HG02571 (cell line): ENCODE measurements at regions not wholly inside any gene's neighbourhood (a gene's known extent, or its start where the extent isn't known, plus 50 kb on each side); places are given as distances from the start of the nearest gene placed in this dataset.

Source experiments
- ATAC-seq: cut with Tn5 transposase; IDR thresholded peaks from one replicate; pipeline ENCODE4 v1.9.1; 2021; ENCODE audit warnings: mild to moderate bottlenecking, moderate library complexity; ENCODE audit not compliant: unreplicated experiment

- no peak for ATAC-seq
Observed at GRCh38 chr1:30340934-30341333, 382.5 kb downstream of the MATN1 start.

GRCh38 chr1:30339866-30340265 is 383.5 kb downstream of the MATN1 start:
- ATAC-seq = no peak

GRCh38 chr1:30338765-30339164 is 384.6 kb downstream of the MATN1 start:
- ATAC-seq = no peak

GRCh38 chr1:30337324-30337620 is 386.1 kb downstream of the MATN1 start:
- ATAC-seq = no peak

- no peak for ATAC-seq
Observed at GRCh38 chr1:30336550-30337323, 386.6 kb downstream of the MATN1 start.

GRCh38 chr1:30335997-30336390 is 387.4 kb downstream of the MATN1 start:
- ATAC-seq = no peak

- ATAC-seq = no peak
Observed at GRCh38 chr1:30335389-30335996, 387.9 kb downstream of the MATN1 start.

GRCh38 chr1:30334767-30335166 is 388.6 kb downstream of the MATN1 start:
- ATAC-seq = no peak

- ATAC-seq = no peak
Observed at GRCh38 chr1:30332116-30333094, 391.0 kb downstream of the MATN1 start.

GRCh38 chr1:30331415-30332065 is 391.8 kb downstream of the MATN1 start:
- ATAC-seq = no peak

- ATAC-seq = no peak
Observed at GRCh38 chr1:30330644-30331043, 392.7 kb downstream of the MATN1 start.

GRCh38 chr1:30329802-30330557 is 393.4 kb downstream of the MATN1 start:
- no peak for ATAC-seq

GRCh38 chr1:30329263-30329753 is 394.1 kb downstream of the MATN1 start:
- ATAC-seq = no peak

- ATAC-seq = no peak
Observed at GRCh38 chr1:30328401-30329262, 394.8 kb downstream of the MATN1 start.

GRCh38 chr1:30328100-30328370 is 395.4 kb downstream of the MATN1 start:
- ATAC-seq = no peak

- no peak for ATAC-seq
Observed at GRCh38 chr1:30327370-30328099, 395.9 kb downstream of the MATN1 start.

GRCh38 chr1:30325999-30326398 is 397.4 kb downstream of the MATN1 start:
- ATAC-seq = no peak

- no peak for ATAC-seq
Observed at GRCh38 chr1:30325085-30325935, 398.1 kb downstream of the MATN1 start.
